K562 (cell line): ENCODE measurements at regions not wholly inside any gene's neighbourhood (a gene's known extent, or its start where the extent isn't known, plus 50 kb on each side); places are given as distances from the start of the nearest gene placed in this dataset.

Experiments used
- ATAC-seq: fragments of 200-7000 bp; cut with Tn5 transposase; 3 replicates; pipeline ENCODE4 v1.9.1; 2020; ENCODE audit warnings: moderate library complexity
- BruUV-seq: library from RNA; stranded (reverse); fragments of 400-500 nt; replicated peaks from 2 replicates; lab custom pipeline; 2021; lab: Mats Ljungman, UMichigan
- CTCF ChIA-PET: fragments of 300-600 bp; formaldehyde crosslinking; extraction: SDS; loops from one replicate; lab custom pipeline; 2021; ENCODE audit warnings: low intra/inter-chr PET ratio; lab: Yijun Ruan, JAX
- POLR2A ChIA-PET: fragments of 300-600, 350-650 bp; sonication (Branson Sonifier 250); formaldehyde crosslinking; extraction: SDS; loops from one replicate; lab custom pipeline; 2021; ENCODE audit warnings: antibody characterized with exemption, inconsistent platforms; lab: Yijun Ruan, JAX
- DNase-seq, 4 experiments: peaks; one replicate each; pipeline versions ENCODE4 v3.0.0 to v3.0.0-alpha.2; 2011 to 2018; ENCODE audit warnings: low spot score in 3 of 4, mixed read lengths in 3 of 4; ENCODE audit errors: extremely low read depth in 1 of 4
- FAIRE-seq: peaks from 2 replicates; lab custom pipeline; 2011; peaks lifted over from hg19 to GRCh38; lab: Jason Lieb, UNC
- H2AFZ ChIP-seq: 2 replicates; pipeline ENCODE4 v1.6.0; 2011; ENCODE audit warnings: low read depth, low read length, control low read depth, inconsistent platforms
- H3K27ac ChIP-seq: fragments of 200-600 bp; 3 replicates; pipeline ENCODE4 v1.8.0; 2011; ENCODE audit warnings: low read depth, mild to moderate bottlenecking, control low read depth, inconsistent platforms, low read length, moderate library complexity, mixed read lengths; ENCODE audit errors: extremely low read depth
- H3K27me3 ChIP-seq, 2 experiments: fragments of 300-600 bp in 1 of 2; 2 replicates in 1 of 2; 3 replicates in 1 of 2; pipeline versions ENCODE4 v1.6.0 to v1.8.0; 2011; ENCODE audit warnings: inconsistent platforms in 2 of 2, low read length in 2 of 2, mild to moderate bottlenecking in 1 of 2, mixed read lengths in 1 of 2, moderate library complexity in 1 of 2; ENCODE audit not compliant: control insufficient read depth in 2 of 2, insufficient read depth in 2 of 2
- H3K36me3 ChIP-seq: fragments of 300-600 bp; 3 replicates; pipeline ENCODE4 v1.8.0; 2011; ENCODE audit warnings: mild to moderate bottlenecking, low read length, inconsistent platforms; ENCODE audit not compliant: control insufficient read depth, insufficient read depth
- H3K4me1 ChIP-seq, 2 experiments: fragments of 200-600 bp in 1 of 2; replicated peaks in 1 of 2; 2 replicates in 1 of 2; 3 replicates in 1 of 2; pipeline versions ENCODE4 v1.5.1 to v1.8.0; 2011; ENCODE audit warnings: inconsistent platforms in 2 of 2, low read length in 2 of 2, mild to moderate bottlenecking in 1 of 2, mixed read lengths in 1 of 2, moderate library complexity in 1 of 2; ENCODE audit not compliant: control insufficient read depth in 2 of 2, insufficient read depth in 2 of 2
- H3K4me2 ChIP-seq: 2 replicates; pipeline ENCODE4 v1.6.1; 2011; ENCODE audit warnings: low read length, control low read depth, inconsistent platforms, mixed read lengths; ENCODE audit not compliant: insufficient read depth
- H3K4me3 ChIP-seq: fragments of 200-600 bp; sonication (generic), shearing (Covaris generic); 2 replicates; pipeline ENCODE4 v1.5.1; 2016; ENCODE audit warnings: control low read depth, inconsistent platforms
- H3K79me2 ChIP-seq: fragments of 200-600 bp; 3 replicates; pipeline ENCODE4 v1.8.0; 2011; ENCODE audit warnings: low read length, inconsistent platforms; ENCODE audit not compliant: control insufficient read depth, insufficient read depth
- H3K9ac ChIP-seq, 2 experiments: 2 replicates each; pipeline versions ENCODE4 v1.6.0 to v1.6.1; 2011; ENCODE audit warnings: low read depth in 2 of 2, low read length in 2 of 2, control low read depth in 1 of 2, inconsistent platforms in 1 of 2, mild to moderate bottlenecking in 1 of 2, mixed read lengths in 1 of 2; ENCODE audit not compliant: insufficient read depth in 1 of 2
- H3K9me1 ChIP-seq: one replicate; pipeline ENCODE4 v1.6.0; 2011; ENCODE audit warnings: inconsistent platforms, mild to moderate bottlenecking, low read length, moderate library complexity; ENCODE audit not compliant: control insufficient read depth, insufficient read depth
- H3K9me3 ChIP-seq: replicated peaks from 2 replicates; pipeline ENCODE4 v1.5.1; 2011; ENCODE audit warnings: low read depth, low read length, inconsistent platforms; ENCODE audit not compliant: control insufficient read depth, insufficient read depth
- H4K20me1 ChIP-seq: replicated peaks from 2 replicates; pipeline ENCODE4 v1.6.1; 2011; ENCODE audit warnings: low read length, inconsistent platforms, mixed read lengths; ENCODE audit not compliant: control insufficient read depth, insufficient read depth
- CBFA2T3 ChIP-seq: fragments of 450-650 bp; IDR thresholded peaks from 2 replicates; pipeline ENCODE4 v1.6.1; 2017
- MTA2 ChIP-seq: fragments of 450-650 bp; IDR thresholded peaks from 2 replicates; pipeline ENCODE4 v1.6.1; 2016; ENCODE audit warnings: low read depth
- WGBS: fragments of 100-300 bp; shearing (Covaris generic); methylation state at CpG from one replicate; pipeline ENCODE4 v1.1.6; 2016; ENCODE audit warnings: low coverage, mixed read lengths; ENCODE audit not compliant: insufficient coverage; ENCODE audit errors: missing lambda C conversion rate; 5-methylcytosine and 5-hydroxymethylcytosine counted together
- in situ Hi-C: fragments of 300-500 bp; cut with MboI; formaldehyde crosslinking; loops from 4 replicates; pipeline ENCODE4 v1.15.0; 2018; ENCODE audit warnings: inconsistent platforms, mixed read lengths
- intact Hi-C: fragments of 100-400 bp; cut with micrococcal nuclease; formaldehyde crosslinking; loops from 2 replicates; pipeline ENCODE4 v1.14.2; 2022
- TF ChIP-seq, protein P1 (sequence below): fragments of 450-650 bp; formaldehyde crosslinking; IDR thresholded peaks from 2 replicates; pipeline ENCODE4 v1.4.0; 2022; ENCODE audit warnings: missing genetic modification characterization

DNA sequence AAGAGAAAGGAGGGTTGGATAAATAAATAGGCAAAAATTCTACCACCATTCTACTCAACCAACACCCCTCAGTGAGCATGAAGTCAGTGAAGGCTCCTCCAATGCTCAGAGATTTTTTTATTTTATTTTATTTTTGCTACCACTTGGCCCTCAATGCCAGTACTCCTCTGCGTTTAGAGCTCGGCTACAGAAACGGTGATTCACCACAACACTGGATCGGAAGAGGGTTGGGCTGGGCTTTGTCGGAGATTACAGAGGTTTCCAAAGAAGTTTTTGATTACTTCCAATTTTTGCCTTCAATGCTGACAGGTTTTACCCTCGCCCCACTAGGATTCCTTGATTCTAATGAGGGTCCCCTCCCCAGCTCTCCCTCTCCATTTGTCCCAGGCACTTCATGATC lies 1027.2 kb upstream of the TMEM132C start (continued):
- TF ChIP-seq, protein P1, sequence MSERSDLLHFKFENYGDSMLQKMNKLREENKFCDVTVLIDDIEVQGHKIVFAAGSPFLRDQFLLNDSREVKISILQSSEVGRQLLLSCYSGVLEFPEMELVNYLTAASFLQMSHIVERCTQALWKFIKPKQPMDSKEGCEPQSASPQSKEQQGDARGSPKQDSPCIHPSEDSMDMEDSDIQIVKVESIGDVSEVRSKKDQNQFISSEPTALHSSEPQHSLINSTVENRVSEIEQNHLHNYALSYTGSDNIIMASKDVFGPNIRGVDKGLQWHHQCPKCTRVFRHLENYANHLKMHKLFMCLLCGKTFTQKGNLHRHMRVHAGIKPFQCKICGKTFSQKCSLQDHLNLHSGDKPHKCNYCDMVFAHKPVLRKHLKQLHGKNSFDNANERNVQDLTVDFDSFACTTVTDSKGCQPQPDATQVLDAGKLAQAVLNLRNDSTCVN, result no peak

DNA sequence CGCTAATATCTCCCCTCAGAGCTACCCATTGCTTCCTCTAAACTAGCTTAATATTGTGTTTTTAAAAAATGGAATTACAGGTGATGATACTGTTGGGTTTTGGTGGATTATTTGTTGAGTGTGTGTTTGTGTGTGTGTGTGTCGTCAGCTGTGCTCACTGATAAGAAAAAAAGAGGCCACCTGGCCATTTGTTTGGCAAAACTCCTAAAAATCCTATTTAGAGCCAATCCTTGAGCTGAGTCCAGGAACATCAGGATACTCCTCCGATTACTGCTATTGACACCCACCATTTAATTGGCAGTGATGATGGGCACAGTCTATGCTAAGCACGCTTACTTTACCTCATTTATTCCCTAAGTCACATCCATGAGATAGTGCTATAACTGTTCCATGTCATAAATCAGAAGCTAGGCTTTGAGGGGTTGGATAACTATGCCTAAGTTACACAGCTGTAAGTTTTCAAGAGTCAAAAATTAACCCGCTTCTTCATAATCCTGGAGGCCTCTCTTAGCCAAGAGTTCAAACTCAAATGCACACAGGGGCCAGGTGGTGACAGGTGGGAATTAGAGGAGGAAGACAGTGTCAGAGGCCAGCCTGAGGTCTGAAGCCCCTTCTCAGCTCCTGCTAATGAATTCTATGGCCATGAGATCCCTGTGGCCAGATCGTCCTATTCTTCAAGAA lies 1026.6 kb upstream of the TMEM132C start:
- Histone ChIP-seq H3K9ac (no peak overlapping the region), H3K36me3 (no peaks in the 10 kb centered on the region), H3K27me3 (peaks cover 0 to 5% of the 10 kb centered on the region in 2 experiments; a peak in 1 of 5 replicates)
- POLR2A ChIA-PET, result interaction anchor here (0.7 to 1.6 kb wide), 3 partner anchors 10 to 12 kb away, joined by 3 to 4 read pairs (median 3); no protein-coding TSS in a partner anchor
- no peak for FAIRE-seq
- no peak for DNase-seq
- TF ChIP-seq MTA2 (no peak), CBFA2T3 (0 out of 2 replicates have a peak, but pooled peaks have one; percentile 13)
- TF ChIP-seq, all 486 proteins: peak for 1
- WGBS, result 20% methylated on average over 6 of the region's 6 CpGs
- Histone ChIP-seq H2AFZ (peak overlapping the region; percentile 45; the same call in 1 of the 2 replicates), H3K79me2 (no peaks in the 10 kb centered on the region), H4K20me1 (no peaks in the 10 kb centered on the region), H3K4me3 (no peak overlapping the region), H3K4me2 (no peak overlapping the region), H3K4me1 (peaks cover 2 to 14% of the 10 kb centered on the region in 2 experiments; a peak in 3 of 5 replicates), H3K9me1 (no peaks in the 10 kb centered on the region), H3K9me3 (no peaks in the 10 kb centered on the region), H3K27ac (no peak overlapping the region)
- intact Hi-C loops, result no loop called here
- no TSS peak for BruUV-seq
- in situ Hi-C loops, result no loop called here
- no peak for ATAC-seq
- CTCF ChIA-PET, result no interaction called here
